Lower leg skin (tissue), 3 donors: ENCODE measurements at regions not wholly inside any gene's neighbourhood (a gene's known extent, or its start where the extent isn't known, plus 50 kb on each side); places are given as distances from the start of the nearest gene placed in this dataset.

Experiments
- POLR2A ChIP-seq, 2 donors: fragments of 450-650 bp; IDR thresholded peaks; one replicate each; pipeline ENCODE4 v1.6.1; 2016 to 2017; ENCODE audit warnings: antibody characterized with exemption in 2 of 2, mild to moderate bottlenecking in 1 of 2, moderate library complexity in 1 of 2
- TF ChIP-seq, protein P1 (sequence below), 3 donors: fragments of 450-650 bp; IDR thresholded peaks; one replicate each; pipeline ENCODE4 v1.5.1; 2016; ENCODE audit warnings: antibody characterized with exemption in 3 of 3, mild to moderate bottlenecking in 3 of 3, moderate library complexity in 2 of 3

DNA sequence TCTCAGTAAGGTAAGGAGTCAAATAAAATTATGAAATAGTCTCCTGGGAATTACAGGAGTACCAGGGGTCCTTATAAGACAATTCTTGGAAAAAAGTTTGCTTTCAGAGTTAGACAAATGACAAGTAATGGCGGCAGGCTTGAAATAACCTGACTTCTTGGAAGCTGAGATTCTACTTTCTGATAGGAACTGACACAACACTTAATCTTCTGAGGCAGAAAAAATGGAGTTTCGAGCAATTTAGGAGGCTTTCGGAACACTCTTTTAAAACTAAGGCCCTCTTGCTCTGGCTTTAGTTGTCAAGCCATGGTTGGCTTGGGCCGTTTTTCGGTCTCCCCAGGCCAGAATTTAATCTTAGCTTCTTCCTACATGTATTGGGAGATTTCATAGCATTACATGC, 260.0 kb downstream of the GATA3 start:
- TF ChIP-seq, protein P1, sequence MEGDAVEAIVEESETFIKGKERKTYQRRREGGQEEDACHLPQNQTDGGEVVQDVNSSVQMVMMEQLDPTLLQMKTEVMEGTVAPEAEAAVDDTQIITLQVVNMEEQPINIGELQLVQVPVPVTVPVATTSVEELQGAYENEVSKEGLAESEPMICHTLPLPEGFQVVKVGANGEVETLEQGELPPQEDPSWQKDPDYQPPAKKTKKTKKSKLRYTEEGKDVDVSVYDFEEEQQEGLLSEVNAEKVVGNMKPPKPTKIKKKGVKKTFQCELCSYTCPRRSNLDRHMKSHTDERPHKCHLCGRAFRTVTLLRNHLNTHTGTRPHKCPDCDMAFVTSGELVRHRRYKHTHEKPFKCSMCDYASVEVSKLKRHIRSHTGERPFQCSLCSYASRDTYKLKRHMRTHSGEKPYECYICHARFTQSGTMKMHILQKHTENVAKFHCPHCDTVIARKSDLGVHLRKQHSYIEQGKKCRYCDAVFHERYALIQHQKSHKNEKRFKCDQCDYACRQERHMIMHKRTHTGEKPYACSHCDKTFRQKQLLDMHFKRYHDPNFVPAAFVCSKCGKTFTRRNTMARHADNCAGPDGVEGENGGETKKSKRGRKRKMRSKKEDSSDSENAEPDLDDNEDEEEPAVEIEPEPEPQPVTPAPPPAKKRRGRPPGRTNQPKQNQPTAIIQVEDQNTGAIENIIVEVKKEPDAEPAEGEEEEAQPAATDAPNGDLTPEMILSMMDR (IDR thresholded peaks at IDR 0.05): no peak
- no peak for TF ChIP-seq POLR2A (IDR thresholded peaks at IDR 0.05)
